Nucleus accumbens (tissue), 56 donors: ENCODE measurements at regions not wholly inside any gene's neighbourhood (a gene's known extent, or its start where the extent isn't known, plus 50 kb on each side); places are given as distances from the start of the nearest gene placed in this dataset.

Experiments used
- DNase-seq, 56 donors: peaks; one replicate each; lab custom pipeline; 2025; lab: John Stamatoyannopoulos, UW

GRCh38 chr21:19767546-19767945 lies 1230.7 kb upstream of the NCAM2 start:
- DNase-seq: no peak

GRCh38 chr21:19771881-19772280 lies 1226.3 kb upstream of the NCAM2 start:
- DNase-seq: no peak

GRCh38 chr21:19776076-19776475 lies 1222.1 kb upstream of the NCAM2 start:
- no peak for DNase-seq

GRCh38 chr21:19781881-19782652 lies 1216.1 kb upstream of the NCAM2 start:
- DNase-seq: no peak

- DNase-seq: no peak
Observed at GRCh38 chr21:19785941-19786340, 1212.3 kb upstream of the NCAM2 start.

GRCh38 chr21:19792004-19792403 lies 1206.2 kb upstream of the NCAM2 start:
- no peak for DNase-seq

- no peak for DNase-seq
Observed at GRCh38 chr21:19807201-19807600, 1191.0 kb upstream of the NCAM2 start.

GRCh38 chr21:19810779-19811178 lies 1187.4 kb upstream of the NCAM2 start:
- DNase-seq: no peak

- no peak for DNase-seq
Observed at GRCh38 chr21:19830446-19830845, 1167.8 kb upstream of the NCAM2 start.

GRCh38 chr21:19832551-19832950 lies 1165.7 kb upstream of the NCAM2 start:
- no peak for DNase-seq

GRCh38 chr21:19833082-19833481 lies 1165.1 kb upstream of the NCAM2 start:
- DNase-seq: no peak

- no peak for DNase-seq
Observed at GRCh38 chr21:19842601-19843000, 1155.6 kb upstream of the NCAM2 start.

GRCh38 chr21:19844334-19844733 lies 1153.9 kb upstream of the NCAM2 start:
- DNase-seq: no peak

- no peak for DNase-seq
Observed at GRCh38 chr21:19850157-19850556, 1148.1 kb upstream of the NCAM2 start.

GRCh38 chr21:19853061-19853460 lies 1145.1 kb upstream of the NCAM2 start:
- DNase-seq: no peak

GRCh38 chr21:19853709-19854575 lies 1144.3 kb upstream of the NCAM2 start:
- no peak for DNase-seq

- no peak for DNase-seq
Observed at GRCh38 chr21:19855522-19855921, 1142.7 kb upstream of the NCAM2 start.

GRCh38 chr21:19864476-19864875 lies 1133.7 kb upstream of the NCAM2 start:
- DNase-seq: no peak

- no peak for DNase-seq
Observed at GRCh38 chr21:19870682-19871081, 1127.5 kb upstream of the NCAM2 start.

- no peak for DNase-seq
Observed at GRCh38 chr21:19874521-19874920, 1123.7 kb upstream of the NCAM2 start.

- DNase-seq: no peak
Observed at GRCh38 chr21:19878133-19878532, 1120.1 kb upstream of the NCAM2 start.

- no peak for DNase-seq
Observed at GRCh38 chr21:19899645-19900044, 1098.6 kb upstream of the NCAM2 start.
